HCT116 (cell line): ENCODE measurements at regions not wholly inside any gene's neighbourhood (a gene's known extent, or its start where the extent isn't known, plus 50 kb on each side); places are given as distances from the start of the nearest gene placed in this dataset.

Source experiments
- ATAC-seq: fragments of 200-7000 bp; cut with Tn5 transposase; 2 replicates; pipeline ENCODE4 v1.9.1; 2020; ENCODE audit warnings: mild to moderate bottlenecking, moderate library complexity
- BruUV-seq: library from RNA; stranded (reverse); fragments of 400-500 nt; replicated peaks from 2 replicates; lab custom pipeline; 2021; lab: Mats Ljungman, UMichigan
- CTCF ChIA-PET: fragments of 300-600 bp; sonication (Branson Sonifier 250); formaldehyde crosslinking; loops from one replicate; lab custom pipeline; 2021; ENCODE audit warnings: antibody characterized with exemption; lab: Charles Lee
- POLR2A ChIA-PET: fragments of 300-600, 350-600 bp; sonication (Branson Sonifier 250); formaldehyde crosslinking; loops from one replicate; lab custom pipeline; 2021; ENCODE audit warnings: antibody characterized with exemption; lab: Charles Lee
- RAD21 ChIA-PET, 2 experiments: fragments of 300-600 bp; sonication (Branson Sonifier 250); formaldehyde crosslinking; loops; one replicate each; lab custom pipeline; 2023; ENCODE audit warnings: low total read pairs in 2 of 2; ENCODE audit not compliant: uncharacterized antibody in 2 of 2, unreplicated experiment in 2 of 2, low non-redundant PET in 1 of 2; lab: Charles Lee
- DNase-seq: peaks from one replicate; pipeline ENCODE4 v3.0.0-alpha.2; 2010; ENCODE audit warnings: low read depth, low spot score
- H2AFZ ChIP-seq: fragments of 200-600 bp; shearing (Covaris generic), sonication (generic); 2 replicates; pipeline ENCODE4 v1.6.1; 2017; ENCODE audit warnings: low read depth, mixed run types, mixed read lengths, antibody characterized with exemption, low read length; ENCODE audit not compliant: poor library complexity, severe bottlenecking
- H3K27ac ChIP-seq: 2 replicates; pipeline ENCODE4 v1.5.1; 2012; ENCODE audit warnings: low read depth, low read length
- H3K27me3 ChIP-seq: fragments of 200-600 bp; sonication (generic); 2 replicates; pipeline ENCODE4 v1.6.1; 2016; ENCODE audit warnings: mixed run types, low read length, mixed read lengths; ENCODE audit not compliant: insufficient read depth
- H3K36me3 ChIP-seq, 2 experiments: fragments of 200-500 bp in 1 of 2; fragments of 200-600 bp in 1 of 2; sonication (Bioruptor generic) in 1 of 2; sonication (generic) in 1 of 2; 2 replicates each; pipeline versions ENCODE4 v1.5.1 to v1.6.1; 2014 to 2016; ENCODE audit warnings: low read length in 2 of 2, inconsistent platforms in 1 of 2, mixed read lengths in 1 of 2, mixed run types in 1 of 2; ENCODE audit not compliant: insufficient read depth in 2 of 2, control insufficient read depth in 1 of 2
- H3K4me1 ChIP-seq, 2 experiments: fragments of 200-600 bp in 1 of 2; sonication (generic) in 1 of 2; 2 replicates each; pipeline versions ENCODE4 v1.5.1 to v1.6.1; 2012 to 2017; ENCODE audit warnings: low read length in 2 of 2, inconsistent platforms in 1 of 2, mild to moderate bottlenecking in 1 of 2, mixed read lengths in 1 of 2, mixed run types in 1 of 2, moderate library complexity in 1 of 2; ENCODE audit not compliant: insufficient read depth in 2 of 2, control insufficient read depth in 1 of 2
- H3K4me2 ChIP-seq: fragments of 200-600 bp; sonication (generic); 2 replicates; pipeline ENCODE4 v1.6.1; 2017; ENCODE audit warnings: mixed run types, low read length, mixed read lengths
- H3K4me3 ChIP-seq, 2 experiments: fragments of 200-600 bp in 1 of 2; sonication (generic) in 1 of 2; replicated peaks in 1 of 2; 2 replicates each; pipeline ENCODE4 v1.5.1; 2011 to 2016; ENCODE audit warnings: low read length in 2 of 2, control low read depth in 1 of 2, low read depth in 1 of 2, mild to moderate bottlenecking in 1 of 2, mixed read lengths in 1 of 2, mixed run types in 1 of 2
- H3K79me2 ChIP-seq: fragments of 200-600 bp; sonication (generic); 2 replicates; pipeline ENCODE4 v1.6.1; 2017; ENCODE audit warnings: mild to moderate bottlenecking, mixed run types, low read length, moderate library complexity, mixed read lengths; ENCODE audit not compliant: insufficient read depth
- H3K9ac ChIP-seq: fragments of 200-600 bp; sonication (generic); 2 replicates; pipeline ENCODE4 v1.6.1; 2016; ENCODE audit warnings: low read length, mixed read lengths
- H3K9me2 ChIP-seq: fragments of 200-600 bp; sonication (generic), shearing (Covaris generic); 2 replicates; pipeline ENCODE4 v1.6.1; 2017; ENCODE audit warnings: mixed run types, mild to moderate bottlenecking, moderate library complexity; ENCODE audit not compliant: insufficient read depth
- H3K9me3 ChIP-seq, 2 experiments: fragments of 200-500 bp in 1 of 2; fragments of 200-600 bp in 1 of 2; sonication (Bioruptor generic) in 1 of 2; sonication (generic) in 1 of 2; 2 replicates each; pipeline ENCODE4 v1.6.1; 2014 to 2017; ENCODE audit warnings: low read length in 2 of 2, mixed read lengths in 2 of 2, inconsistent platforms in 1 of 2, low read depth in 1 of 2, mild to moderate bottlenecking in 1 of 2, mixed run types in 1 of 2, moderate library complexity in 1 of 2; ENCODE audit not compliant: control insufficient read depth in 1 of 2, insufficient read depth in 1 of 2
- H4K20me1 ChIP-seq: fragments of 200-600 bp; sonication (generic), shearing (Covaris generic); 2 replicates; pipeline ENCODE4 v1.6.1; 2017; ENCODE audit warnings: mixed run types, mild to moderate bottlenecking, moderate library complexity; ENCODE audit not compliant: insufficient read depth
- CEBPB ChIP-seq: IDR thresholded peaks from 2 replicates; pipeline ENCODE4 v1.6.1; 2012; ENCODE audit warnings: low read depth
- EGR1 ChIP-seq: IDR thresholded peaks from 2 replicates; pipeline ENCODE4 v1.6.1; 2012; ENCODE audit warnings: low read depth
- ELF1 ChIP-seq: IDR thresholded peaks from 2 replicates; pipeline ENCODE4 v1.6.1; 2012; ENCODE audit warnings: low read depth, borderline replicate concordance
- EZH2 ChIP-seq: fragments of 200-600 bp; sonication (generic); IDR thresholded peaks from 2 replicates; pipeline ENCODE4 v1.6.1; 2017; ENCODE audit warnings: antibody characterized with exemption, mixed run types
- FOSL1 ChIP-seq: IDR thresholded peaks from 2 replicates; pipeline ENCODE4 v1.6.1; 2012; ENCODE audit warnings: low read depth
- POLR2AphosphoS5 ChIP-seq: IDR thresholded peaks from 2 replicates; pipeline ENCODE4 v1.6.1; 2011; ENCODE audit warnings: mild to moderate bottlenecking, low read depth, low read length, moderate library complexity
- SRF ChIP-seq: IDR thresholded peaks from 2 replicates; pipeline ENCODE4 v1.6.1; 2012; ENCODE audit warnings: low read depth
- TCF7L2 ChIP-seq: IDR thresholded peaks from 2 replicates; pipeline ENCODE4 v1.7.0; 2011; ENCODE audit warnings: borderline replicate concordance, inconsistent platforms; ENCODE audit not compliant: insufficient read depth, insufficient read length; ENCODE audit errors: extremely low read depth
- ZNF274 ChIP-seq: fragments of 200-500 bp; sonication (Bioruptor generic); IDR thresholded peaks from 2 replicates; pipeline ENCODE4 v1.6.1; 2014; ENCODE audit warnings: mild to moderate bottlenecking, low read depth, low read length, inconsistent platforms
- intact Hi-C: fragments of 100-400 bp; cut with micrococcal nuclease; formaldehyde crosslinking; loops from 2 replicates; pipeline ENCODE4 v1.10.0; 2022
- TF ChIP-seq, protein P1 (sequence below): IDR thresholded peaks from 2 replicates; pipeline ENCODE4 v1.6.1; 2012
- TF ChIP-seq, protein P2 (sequence below): IDR thresholded peaks from 2 replicates; pipeline ENCODE4 v1.6.1; 2012; ENCODE audit warnings: low read depth

DNA sequence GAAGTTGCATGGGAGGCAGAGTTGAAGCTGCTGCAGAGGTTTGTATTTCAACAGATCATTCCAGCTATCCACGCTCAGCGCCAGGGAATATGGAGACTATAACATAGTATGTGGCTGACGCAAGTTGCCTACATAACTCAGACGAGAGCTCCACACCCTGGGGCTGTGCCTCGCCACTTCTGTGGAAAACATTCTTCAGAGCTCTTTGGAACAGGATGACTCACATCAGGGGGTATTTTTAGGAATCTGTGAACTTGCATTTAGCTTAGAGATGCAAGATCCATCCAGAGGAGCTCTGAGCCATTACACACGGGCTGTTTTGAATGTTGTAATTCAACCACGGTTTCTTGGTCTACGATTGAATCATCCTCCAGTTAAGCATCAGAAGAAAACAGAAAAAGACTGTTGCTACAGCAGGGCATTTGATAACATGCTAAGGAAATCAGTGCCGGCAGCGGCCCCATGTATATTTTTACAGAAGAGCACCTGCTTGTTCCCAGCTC is 481.5 kb upstream of the AKR1E2 start (continued):
- TF ChIP-seq FOSL1 (peak; percentile 85), ELF1 (no peak), POLR2AphosphoS5 (0 out of 2 replicates have a peak, but pooled peaks have one; percentile 32), ZNF274 (no peak), SRF (peak; percentile 60; the same call in 1 of the 2 replicates), EZH2 (no peak), EGR1 (no peak), CEBPB (peak; percentile 87), TCF7L2 (peak; percentile 82)
- TF ChIP-seq, protein P1, sequence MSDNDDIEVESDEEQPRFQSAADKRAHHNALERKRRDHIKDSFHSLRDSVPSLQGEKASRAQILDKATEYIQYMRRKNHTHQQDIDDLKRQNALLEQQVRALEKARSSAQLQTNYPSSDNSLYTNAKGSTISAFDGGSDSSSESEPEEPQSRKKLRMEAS: 0 out of 2 replicates have a peak, but pooled peaks have one; percentile 43
- TF ChIP-seq, protein P2, sequence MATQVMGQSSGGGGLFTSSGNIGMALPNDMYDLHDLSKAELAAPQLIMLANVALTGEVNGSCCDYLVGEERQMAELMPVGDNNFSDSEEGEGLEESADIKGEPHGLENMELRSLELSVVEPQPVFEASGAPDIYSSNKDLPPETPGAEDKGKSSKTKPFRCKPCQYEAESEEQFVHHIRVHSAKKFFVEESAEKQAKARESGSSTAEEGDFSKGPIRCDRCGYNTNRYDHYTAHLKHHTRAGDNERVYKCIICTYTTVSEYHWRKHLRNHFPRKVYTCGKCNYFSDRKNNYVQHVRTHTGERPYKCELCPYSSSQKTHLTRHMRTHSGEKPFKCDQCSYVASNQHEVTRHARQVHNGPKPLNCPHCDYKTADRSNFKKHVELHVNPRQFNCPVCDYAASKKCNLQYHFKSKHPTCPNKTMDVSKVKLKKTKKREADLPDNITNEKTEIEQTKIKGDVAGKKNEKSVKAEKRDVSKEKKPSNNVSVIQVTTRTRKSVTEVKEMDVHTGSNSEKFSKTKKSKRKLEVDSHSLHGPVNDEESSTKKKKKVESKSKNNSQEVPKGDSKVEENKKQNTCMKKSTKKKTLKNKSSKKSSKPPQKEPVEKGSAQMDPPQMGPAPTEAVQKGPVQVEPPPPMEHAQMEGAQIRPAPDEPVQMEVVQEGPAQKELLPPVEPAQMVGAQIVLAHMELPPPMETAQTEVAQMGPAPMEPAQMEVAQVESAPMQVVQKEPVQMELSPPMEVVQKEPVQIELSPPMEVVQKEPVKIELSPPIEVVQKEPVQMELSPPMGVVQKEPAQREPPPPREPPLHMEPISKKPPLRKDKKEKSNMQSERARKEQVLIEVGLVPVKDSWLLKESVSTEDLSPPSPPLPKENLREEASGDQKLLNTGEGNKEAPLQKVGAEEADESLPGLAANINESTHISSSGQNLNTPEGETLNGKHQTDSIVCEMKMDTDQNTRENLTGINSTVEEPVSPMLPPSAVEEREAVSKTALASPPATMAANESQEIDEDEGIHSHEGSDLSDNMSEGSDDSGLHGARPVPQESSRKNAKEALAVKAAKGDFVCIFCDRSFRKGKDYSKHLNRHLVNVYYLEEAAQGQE: no peak
- TF ChIP-seq, all 23 proteins: peak for 11

DNA sequence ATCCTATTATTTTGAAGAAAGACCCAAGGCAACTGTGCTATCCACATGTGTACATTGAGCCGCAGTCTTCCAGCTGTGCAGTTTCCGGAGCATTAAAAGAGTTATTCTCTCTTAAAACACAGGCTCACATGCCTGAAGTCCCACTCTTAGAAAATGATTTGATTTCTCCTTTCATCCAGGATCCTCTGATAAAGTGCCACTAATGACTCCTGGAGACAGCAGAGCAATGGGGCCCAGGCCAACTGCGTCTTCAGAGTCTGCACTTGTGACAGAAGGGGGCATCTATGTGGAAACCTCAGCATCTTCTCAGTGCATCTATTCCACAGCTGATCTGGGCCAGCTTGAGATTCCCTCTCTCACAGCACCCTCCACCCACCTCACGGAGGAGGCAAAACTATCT is 482.1 kb upstream of the AKR1E2 start:
- ChIA-PET POLR2A (interaction anchor here (0.9 to 2.4 kb wide), 5 partner anchors 10 to 559 kb away, joined by 3 to 12 read pairs (median 4); partner anchors contain the start of gene KLF6), CTCF (interaction anchor here (0.9 to 1.0 kb wide), 2 partner anchors 9 to 471 kb away, joined by 3 read pairs; no protein-coding TSS in a partner anchor), RAD21 (interaction anchor here (0.7 to 0.8 kb wide), 2 partner anchors 534 to 1146 kb away, joined by 3 read pairs; no protein-coding TSS in a partner anchor)
- peak overlapping the region; percentile 65 for H3K4me2 ChIP-seq
- H3K9me3 ChIP-seq: no peaks in the 10 kb centered on the region
- DNase-seq: no peak
- TF ChIP-seq ELF1 (no peak), TCF7L2 (peak; percentile 43)
- H3K4me3 ChIP-seq: peak overlapping the region in 1 of 2 experiments; percentile 24; a peak in 1 of 4 replicates
- no peaks in the 10 kb centered on the region for H3K9me2 ChIP-seq
- peak overlapping the region; percentile 79 for H2AFZ ChIP-seq
- H3K36me3 ChIP-seq: no peaks in the 10 kb centered on the region
- intact Hi-C loops: no loop called here
- H3K9ac ChIP-seq: no peak overlapping the region
- no peaks in the 10 kb centered on the region for H3K79me2 ChIP-seq
- peaks cover 14 to 21% of the 10 kb centered on the region in 2 experiments for H3K4me1 ChIP-seq
- H3K27me3 ChIP-seq: no peaks in the 10 kb centered on the region
- BruUV-seq: no TSS peak
- ATAC-seq: peak; percentile 28; the same call in 1 of the 2 replicates
- H3K27ac ChIP-seq: no peak overlapping the region
- no peaks in the 10 kb centered on the region for H4K20me1 ChIP-seq
